Ascending aorta (tissue), 2 donors: ENCODE measurements at regions not wholly inside any gene's neighbourhood (a gene's known extent, or its start where the extent isn't known, plus 50 kb on each side); places are given as distances from the start of the nearest gene placed in this dataset.

Experiments used
- DNase-seq, 2 donors: peaks; one replicate each; pipeline ENCODE4 v3.0.0-alpha.2; 2019; ENCODE audit warnings: low spot score in 2 of 2
- H3K27ac ChIP-seq, 2 donors: fragments of 200-600 bp; sonication (generic); one replicate each; pipeline ENCODE4 v1.5.1; 2016 to 2017; ENCODE audit warnings: mild to moderate bottlenecking in 1 of 2
- H3K27me3 ChIP-seq: fragments of 200-600 bp; sonication (generic); one replicate; pipeline ENCODE4 v1.5.1; 2017
- H3K36me3 ChIP-seq, 2 donors: fragments of 200-600 bp; sonication (generic); one replicate each; pipeline ENCODE4 v1.5.1; 2016
- H3K4me1 ChIP-seq, 2 donors: fragments of 200-600 bp; sonication (generic); one replicate each; pipeline ENCODE4 v1.5.1; 2016 to 2017; ENCODE audit warnings: mild to moderate bottlenecking in 1 of 2
- H3K4me3 ChIP-seq, 2 donors: fragments of 200-600 bp; sonication (generic); one replicate each; pipeline ENCODE4 v1.5.1; 2016 to 2017; ENCODE audit warnings: mild to moderate bottlenecking in 1 of 2
- H3K9me3 ChIP-seq, 2 donors: fragments of 200-600 bp; sonication (generic); one replicate each; pipeline ENCODE4 v1.5.1; 2016
- CTCF ChIP-seq, 3 experiments: fragments of 200-600 bp in 2 of 3; fragments of 450-650 bp in 1 of 3; sonication (generic) in 2 of 3; IDR thresholded peaks; one replicate each; pipeline ENCODE4 v1.5.1; 2016 to 2019; ENCODE audit warnings: antibody characterized with exemption in 3 of 3, mild to moderate bottlenecking in 1 of 3, moderate library complexity in 1 of 3
- intact Hi-C: fragments of 100-400 bp; cut with DNase I; formaldehyde crosslinking; loops from one replicate; pipeline ENCODE4 v1.15.1; 2023

DNA sequence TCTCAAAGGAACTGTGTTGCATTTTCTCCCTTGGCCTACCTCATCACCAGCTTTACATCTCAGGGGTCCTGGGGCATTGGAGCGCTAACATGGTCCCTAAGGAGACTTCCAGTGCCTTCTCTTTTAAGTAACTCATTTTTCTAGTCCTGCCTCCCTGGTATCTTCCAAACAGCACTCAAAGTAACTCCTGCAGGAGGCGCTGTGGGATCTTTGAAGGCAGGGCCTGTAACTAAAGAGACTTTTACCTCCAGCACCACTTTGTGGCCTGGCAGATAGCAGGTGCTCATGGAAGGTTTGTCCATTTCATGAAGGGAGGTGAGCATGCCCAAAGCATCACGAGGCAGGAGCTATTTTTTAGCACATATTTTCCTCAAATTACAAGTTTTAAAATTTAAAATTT is 411.0 kb upstream of the GYPC start:
- Histone ChIP-seq H3K27ac (no peak overlapping the region), H3K4me1 (no peaks in the 10 kb centered on the region), H3K36me3 (no peaks in the 10 kb centered on the region), H3K9me3 (no peaks in the 10 kb centered on the region), H3K4me3 (no peak overlapping the region), H3K27me3 (no peaks in the 10 kb centered on the region)
- no peak for DNase-seq
- peak in 1 of 3 experiments; percentile 20 for TF ChIP-seq CTCF (IDR thresholded peaks at IDR 0.05)
- intact Hi-C loops, result loop anchor here (10.0 kb wide), 1 partner anchor 530 kb away; no protein-coding TSS in a partner anchor

DNA sequence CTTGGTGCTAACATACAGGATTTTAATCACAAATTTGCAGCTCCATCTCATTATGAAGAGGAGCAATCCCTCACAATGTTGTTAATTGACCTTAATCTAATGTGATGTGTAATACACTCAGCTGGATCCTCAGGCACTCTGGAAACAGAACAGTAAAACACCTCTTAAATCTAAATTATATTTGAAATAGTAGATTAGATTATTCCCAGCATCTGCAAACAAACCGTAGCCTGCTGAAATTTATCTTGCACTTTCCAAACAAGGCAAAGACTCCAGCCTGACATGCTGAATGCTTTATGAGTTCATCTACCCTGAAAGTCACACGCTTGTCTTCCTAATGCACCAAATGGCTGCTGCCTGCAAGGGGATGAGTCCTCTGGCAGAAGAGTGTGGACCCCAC is 402.3 kb upstream of the GYPC start:
- Histone ChIP-seq H3K27me3 (no peaks in the 10 kb centered on the region), H3K36me3 (no peaks in the 10 kb centered on the region), H3K27ac (no peak overlapping the region), H3K4me3 (no peak overlapping the region), H3K9me3 (no peaks in the 10 kb centered on the region), H3K4me1 (no peaks in the 10 kb centered on the region)
- no peak for DNase-seq
- no peak for TF ChIP-seq CTCF (IDR thresholded peaks at IDR 0.05)
- intact Hi-C loops, result no loop called here

DNA sequence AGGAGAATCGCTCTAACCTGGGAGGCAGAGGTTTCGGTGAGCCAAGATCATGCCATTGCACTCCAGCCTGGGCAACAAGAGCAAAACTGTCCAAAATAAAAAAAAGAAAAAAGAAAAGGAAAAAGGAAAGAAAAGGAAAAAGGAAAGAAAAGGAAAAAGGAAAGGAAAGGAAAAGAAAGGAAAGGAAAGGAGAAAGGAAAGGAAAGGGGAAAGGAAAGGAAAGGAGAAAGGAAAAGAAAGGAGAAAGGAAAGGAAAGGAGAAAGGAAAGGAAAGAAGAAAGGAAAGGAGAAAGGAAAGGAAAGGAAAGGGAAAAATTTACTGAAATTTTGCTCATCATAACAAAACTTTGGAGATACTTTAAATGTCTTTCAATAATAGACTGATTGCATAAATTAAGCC is 391.3 kb upstream of the GYPC start:
- Histone ChIP-seq H3K4me1 (no peaks in the 10 kb centered on the region), H3K27me3 (no peaks in the 10 kb centered on the region), H3K9me3 (no peaks in the 10 kb centered on the region), H3K4me3 (no peak overlapping the region), H3K36me3 (no peaks in the 10 kb centered on the region), H3K27ac (no peak overlapping the region)
- intact Hi-C loops, result no loop called here
- no peak for DNase-seq
- TF ChIP-seq CTCF (IDR thresholded peaks at IDR 0.05), result no peak

GRCh38 chr2:126269911-126270310 is 386.0 kb upstream of the GYPC start:
- DNase-seq, result no peak

DNA sequence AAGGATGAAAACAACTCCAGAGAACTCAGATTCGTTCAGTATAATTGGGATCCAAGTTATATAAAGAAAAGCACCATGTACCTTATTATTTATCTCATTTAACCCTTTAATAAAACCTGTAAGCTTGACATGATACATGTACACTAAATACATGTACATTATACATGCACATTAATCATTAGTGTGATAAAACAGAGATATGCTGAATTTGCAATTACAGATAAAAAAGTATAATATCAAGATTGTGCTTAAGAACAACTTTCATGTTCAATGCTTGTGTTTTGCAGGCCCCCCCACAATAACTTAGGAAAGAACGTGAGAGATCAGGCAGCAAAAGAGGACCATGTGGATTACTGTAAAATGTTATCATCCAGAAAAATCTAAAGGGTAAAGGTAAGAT is 385.4 kb upstream of the GYPC start:
- Histone ChIP-seq H3K27me3 (no peaks in the 10 kb centered on the region), H3K9me3 (no peaks in the 10 kb centered on the region), H3K36me3 (no peaks in the 10 kb centered on the region), H3K27ac (no peak overlapping the region), H3K4me3 (no peak overlapping the region), H3K4me1 (no peaks in the 10 kb centered on the region)
- intact Hi-C loops, result no loop called here
- no peak for TF ChIP-seq CTCF (IDR thresholded peaks at IDR 0.05)
- no peak for DNase-seq

More at GRCh38 chr2:126269911-126270310, 386.0 kb upstream of the GYPC start:
- H3K9me3 ChIP-seq, result no peaks in the 10 kb centered on the region
- H3K27ac ChIP-seq, result no peak overlapping the region
- no peaks in the 10 kb centered on the region for H3K27me3 ChIP-seq
- H3K36me3 ChIP-seq, result no peaks in the 10 kb centered on the region
- H3K4me1 ChIP-seq, result no peaks in the 10 kb centered on the region
- no peak overlapping the region for H3K4me3 ChIP-seq
- no peak for TF ChIP-seq CTCF (IDR thresholded peaks at IDR 0.05)
- intact Hi-C loops, result no loop called here

DNA sequence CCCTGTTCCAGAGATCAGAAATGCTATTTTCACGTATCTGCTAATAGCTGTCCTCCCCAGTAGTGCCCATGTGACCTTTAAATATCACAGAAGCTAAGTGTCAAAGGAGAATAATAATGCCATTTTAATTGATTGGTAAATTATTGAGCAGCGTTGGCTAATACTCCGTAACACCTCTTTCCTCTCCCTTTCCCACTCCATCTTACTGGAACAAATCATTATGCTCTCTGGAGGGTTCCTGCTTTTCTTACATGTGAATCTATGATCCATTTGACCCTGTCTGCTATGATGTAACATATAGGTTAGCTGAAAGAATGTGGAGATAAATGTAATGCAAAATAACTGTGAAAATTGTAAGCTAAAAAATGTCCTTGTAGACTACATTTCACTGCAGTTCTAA is 383.6 kb upstream of the GYPC start:
- no peak overlapping the region for H3K4me3 ChIP-seq
- no peaks in the 10 kb centered on the region for H3K4me1 ChIP-seq
- DNase-seq, result no peak
- intact Hi-C loops, result no loop called here
- no peak overlapping the region for H3K27ac ChIP-seq
- TF ChIP-seq CTCF (IDR thresholded peaks at IDR 0.05), result no peak
- no peaks in the 10 kb centered on the region for H3K36me3 ChIP-seq
- no peaks in the 10 kb centered on the region for H3K9me3 ChIP-seq
- no peaks in the 10 kb centered on the region for H3K27me3 ChIP-seq
